Ascending aorta (tissue), 2 donors: ENCODE measurements at regions not wholly inside any gene's neighbourhood (a gene's known extent, or its start where the extent isn't known, plus 50 kb on each side); places are given as distances from the start of the nearest gene placed in this dataset.

Experiments
- DNase-seq, 2 donors: peaks; one replicate each; pipeline ENCODE4 v3.0.0-alpha.2; 2019; ENCODE audit warnings: low spot score in 2 of 2
- H3K27ac ChIP-seq, 2 donors: fragments of 200-600 bp; sonication (generic); one replicate each; pipeline ENCODE4 v1.5.1; 2016 to 2017; ENCODE audit warnings: mild to moderate bottlenecking in 1 of 2
- H3K27me3 ChIP-seq: fragments of 200-600 bp; sonication (generic); one replicate; pipeline ENCODE4 v1.5.1; 2017
- H3K36me3 ChIP-seq, 2 donors: fragments of 200-600 bp; sonication (generic); one replicate each; pipeline ENCODE4 v1.5.1; 2016
- H3K4me1 ChIP-seq, 2 donors: fragments of 200-600 bp; sonication (generic); one replicate each; pipeline ENCODE4 v1.5.1; 2016 to 2017; ENCODE audit warnings: mild to moderate bottlenecking in 1 of 2
- H3K4me3 ChIP-seq, 2 donors: fragments of 200-600 bp; sonication (generic); one replicate each; pipeline ENCODE4 v1.5.1; 2016 to 2017; ENCODE audit warnings: mild to moderate bottlenecking in 1 of 2
- H3K9me3 ChIP-seq, 2 donors: fragments of 200-600 bp; sonication (generic); one replicate each; pipeline ENCODE4 v1.5.1; 2016
- CTCF ChIP-seq, 3 experiments: fragments of 200-600 bp in 2 of 3; fragments of 450-650 bp in 1 of 3; sonication (generic) in 2 of 3; IDR thresholded peaks; one replicate each; pipeline ENCODE4 v1.5.1; 2016 to 2019; ENCODE audit warnings: antibody characterized with exemption in 3 of 3, mild to moderate bottlenecking in 1 of 3, moderate library complexity in 1 of 3
- intact Hi-C: fragments of 100-400 bp; cut with DNase I; formaldehyde crosslinking; loops from one replicate; pipeline ENCODE4 v1.15.1; 2023

- no peak for TF ChIP-seq CTCF (IDR thresholded peaks at IDR 0.05)
- intact Hi-C loops, result no loop called here
These were observed 328.4 kb downstream of the TEX29 start for GRCh38 chr13:111648885-111649284.

GRCh38 chr13:111650626-111651025 is 330.2 kb downstream of the TEX29 start:
- Histone ChIP-seq H3K4me1 (no peaks in the 10 kb centered on the region), H3K9me3 (no peaks in the 10 kb centered on the region), H3K4me3 (no peak overlapping the region), H3K27ac (no peak overlapping the region), H3K27me3 (no peaks in the 10 kb centered on the region), H3K36me3 (no peaks in the 10 kb centered on the region)
- no peak for TF ChIP-seq CTCF (IDR thresholded peaks at IDR 0.05)
- intact Hi-C loops, result no loop called here
- no peak for DNase-seq

More at GRCh38 chr13:111648885-111649284, 328.4 kb downstream of the TEX29 start:
- H3K27ac ChIP-seq, result no peak overlapping the region
- no peaks in the 10 kb centered on the region for H3K4me1 ChIP-seq
- H3K4me3 ChIP-seq, result no peak overlapping the region
- no peaks in the 10 kb centered on the region for H3K27me3 ChIP-seq
- H3K36me3 ChIP-seq, result no peaks in the 10 kb centered on the region
- no peaks in the 10 kb centered on the region for H3K9me3 ChIP-seq
- no peak for DNase-seq

GRCh38 chr13:111652676-111653075 is 332.2 kb downstream of the TEX29 start:
- no peak for DNase-seq
- TF ChIP-seq CTCF (IDR thresholded peaks at IDR 0.05), result no peak
- intact Hi-C loops, result no loop called here
- Histone ChIP-seq H3K36me3 (no peaks in the 10 kb centered on the region), H3K27ac (no peak overlapping the region), H3K9me3 (no peaks in the 10 kb centered on the region), H3K4me3 (no peak overlapping the region), H3K27me3 (no peaks in the 10 kb centered on the region), H3K4me1 (no peaks in the 10 kb centered on the region)

- Histone ChIP-seq H3K36me3 (no peaks in the 10 kb centered on the region), H3K9me3 (no peaks in the 10 kb centered on the region), H3K27ac (no peak overlapping the region), H3K4me1 (no peaks in the 10 kb centered on the region), H3K4me3 (no peak overlapping the region), H3K27me3 (no peaks in the 10 kb centered on the region)
- no peak for DNase-seq
- TF ChIP-seq CTCF (IDR thresholded peaks at IDR 0.05), result no peak
- intact Hi-C loops, result no loop called here
These were observed 334.1 kb downstream of the TEX29 start for GRCh38 chr13:111654531-111654930.

- intact Hi-C loops, result no loop called here
- Histone ChIP-seq H3K27me3 (no peaks in the 10 kb centered on the region), H3K9me3 (no peaks in the 10 kb centered on the region), H3K27ac (no peak overlapping the region), H3K4me3 (no peak overlapping the region), H3K4me1 (no peaks in the 10 kb centered on the region), H3K36me3 (no peaks in the 10 kb centered on the region)
- no peak for TF ChIP-seq CTCF (IDR thresholded peaks at IDR 0.05)
- DNase-seq, result no peak
These were observed 336.0 kb downstream of the TEX29 start for GRCh38 chr13:111656439-111656838.

GRCh38 chr13:111657013-111657412 is 336.6 kb downstream of the TEX29 start:
- Histone ChIP-seq H3K36me3 (no peaks in the 10 kb centered on the region), H3K27me3 (no peaks in the 10 kb centered on the region), H3K4me3 (no peak overlapping the region), H3K9me3 (no peaks in the 10 kb centered on the region), H3K4me1 (no peaks in the 10 kb centered on the region), H3K27ac (no peak overlapping the region)
- intact Hi-C loops, result no loop called here
- no peak for TF ChIP-seq CTCF (IDR thresholded peaks at IDR 0.05)
- DNase-seq, result no peak
